Keratinocyte (primary cell): ENCODE measurements at regions not wholly inside any gene's neighbourhood (a gene's known extent, or its start where the extent isn't known, plus 50 kb on each side); places are given as distances from the start of the nearest gene placed in this dataset.

Source experiments
- DNase-seq: peaks from one replicate; pipeline ENCODE4 v3.0.0-alpha.2; 2011; ENCODE audit warnings: low read depth, missing footprints, low spot score
- FAIRE-seq: peaks from 2 replicates; lab custom pipeline; 2011; peaks lifted over from hg19 to GRCh38; lab: Jason Lieb, UNC
- H2AFZ ChIP-seq: 2 replicates; pipeline ENCODE4 v1.6.0; 2012; ENCODE audit warnings: low read length, control low read depth, inconsistent platforms; ENCODE audit not compliant: control insufficient read depth
- H3K27ac ChIP-seq: 2 replicates; pipeline ENCODE4 v1.5.1; 2011; ENCODE audit warnings: low read length; ENCODE audit not compliant: control insufficient read depth, insufficient read depth
- H3K27me3 ChIP-seq: 3 replicates; pipeline ENCODE4 v1.6.0; 2011; ENCODE audit warnings: low read length; ENCODE audit not compliant: control insufficient read depth, insufficient read depth; ENCODE audit errors: extremely low read depth
- H3K36me3 ChIP-seq, 2 experiments: 2 replicates in 1 of 2; 3 replicates in 1 of 2; pipeline ENCODE4 v1.5.1; 2011; ENCODE audit warnings: low read length in 2 of 2, mild to moderate bottlenecking in 1 of 2; ENCODE audit not compliant: control insufficient read depth in 2 of 2, insufficient read depth in 2 of 2; ENCODE audit errors: extremely low read depth in 1 of 2
- H3K4me1 ChIP-seq: 3 replicates; pipeline ENCODE4 v1.5.1; 2011; ENCODE audit warnings: low read length; ENCODE audit not compliant: control insufficient read depth, insufficient read depth; ENCODE audit errors: extremely low read depth
- H3K4me2 ChIP-seq: 3 replicates; pipeline ENCODE4 v1.6.0; 2011; ENCODE audit warnings: low read depth, low read length; ENCODE audit not compliant: control insufficient read depth, insufficient read depth; ENCODE audit errors: extremely low read depth
- H3K4me3 ChIP-seq, 3 experiments: fragments of 200-600 bp in 1 of 3; sonication (generic) in 1 of 3; 2 replicates in 2 of 3; 3 replicates in 1 of 3; pipeline ENCODE4 v1.5.1; 2011 to 2016; ENCODE audit warnings: low read length in 3 of 3, mild to moderate bottlenecking in 3 of 3, control low read depth in 2 of 3, inconsistent platforms in 1 of 3, low read depth in 1 of 3, mixed read lengths in 1 of 3, mixed run types in 1 of 3, moderate library complexity in 1 of 3; ENCODE audit not compliant: control insufficient read depth in 2 of 3, insufficient read depth in 2 of 3; ENCODE audit errors: extremely low read depth in 1 of 3
- H3K79me2 ChIP-seq: 2 replicates; pipeline ENCODE4 v1.6.0; 2012; ENCODE audit warnings: low read length; ENCODE audit not compliant: control insufficient read depth, insufficient read depth
- H3K9ac ChIP-seq: 3 replicates; pipeline ENCODE4 v1.6.0; 2011; ENCODE audit warnings: low read length; ENCODE audit not compliant: control insufficient read depth, insufficient read depth; ENCODE audit errors: extremely low read depth
- H3K9me1 ChIP-seq: 3 replicates; pipeline ENCODE4 v1.6.0; 2011; ENCODE audit warnings: low read length; ENCODE audit not compliant: control insufficient read depth, insufficient read depth; ENCODE audit errors: extremely low read depth
- H3K9me3 ChIP-seq: 2 replicates; pipeline ENCODE4 v1.5.1; 2012; ENCODE audit warnings: low read depth, low read length; ENCODE audit not compliant: control insufficient read depth
- H4K20me1 ChIP-seq: 3 replicates; pipeline ENCODE4 v1.6.0; 2011; ENCODE audit warnings: low read length; ENCODE audit not compliant: control insufficient read depth, insufficient read depth; ENCODE audit errors: extremely low read depth
- EZH2 ChIP-seq: IDR thresholded peaks from one replicate; pipeline ENCODE4 v1.6.1; 2012; ENCODE audit warnings: inconsistent platforms, mild to moderate bottlenecking, low read length, moderate library complexity
- dilution Hi-C: fragments of 300-500 bp; cut with MboI; formaldehyde crosslinking; loops from one replicate; pipeline ENCODE4 v1.7.0; 2020; ENCODE audit warnings: low sequenced_read_pairs; ENCODE audit not compliant: extremely low pct_ligation_motif_present
- TF ChIP-seq, protein P1 (sequence below), 3 experiments: IDR thresholded peaks in 1 of 3; conservative IDR thresholded peaks in 1 of 3; optimal IDR thresholded peaks in 1 of 3; 2 replicates in 2 of 3; 3 replicates in 1 of 3; pipeline versions ENCODE3 to v1.5.1; 2011; ENCODE audit warnings: low read length in 3 of 3, mild to moderate bottlenecking in 3 of 3, moderate library complexity in 2 of 3, control low read depth in 1 of 3, inconsistent platforms in 1 of 3; ENCODE audit not compliant: insufficient read depth in 2 of 3; ENCODE audit errors: extremely low read depth in 1 of 3

- no peak overlapping the region for H2AFZ ChIP-seq
These were observed 420.3 kb upstream of the POM121L12 start for GRCh38 chr7:52615021-52615695.

GRCh38 chr7:52609511-52609910 lies 425.9 kb upstream of the POM121L12 start:
- peaks cover 4% of the 10 kb centered on the region for H3K9me3 ChIP-seq
- FAIRE-seq (no peak), DNase-seq (no peak)
- H3K79me2 ChIP-seq, result no peaks in the 10 kb centered on the region
- H3K9me1 ChIP-seq, result no peaks in the 10 kb centered on the region
- no peak overlapping the region for H3K9ac ChIP-seq
- dilution Hi-C loops, result no loop called here
- H3K4me3 ChIP-seq, result no peak overlapping the region
- no peak overlapping the region for H3K27ac ChIP-seq
- no peaks in the 10 kb centered on the region for H3K4me1 ChIP-seq
- no peak overlapping the region for H3K4me2 ChIP-seq
- no peak overlapping the region for H2AFZ ChIP-seq
- H3K36me3 ChIP-seq, result no peaks in the 10 kb centered on the region
- no peaks in the 10 kb centered on the region for H3K27me3 ChIP-seq
- H4K20me1 ChIP-seq, result no peaks in the 10 kb centered on the region
- TF ChIP-seq, protein P1, sequence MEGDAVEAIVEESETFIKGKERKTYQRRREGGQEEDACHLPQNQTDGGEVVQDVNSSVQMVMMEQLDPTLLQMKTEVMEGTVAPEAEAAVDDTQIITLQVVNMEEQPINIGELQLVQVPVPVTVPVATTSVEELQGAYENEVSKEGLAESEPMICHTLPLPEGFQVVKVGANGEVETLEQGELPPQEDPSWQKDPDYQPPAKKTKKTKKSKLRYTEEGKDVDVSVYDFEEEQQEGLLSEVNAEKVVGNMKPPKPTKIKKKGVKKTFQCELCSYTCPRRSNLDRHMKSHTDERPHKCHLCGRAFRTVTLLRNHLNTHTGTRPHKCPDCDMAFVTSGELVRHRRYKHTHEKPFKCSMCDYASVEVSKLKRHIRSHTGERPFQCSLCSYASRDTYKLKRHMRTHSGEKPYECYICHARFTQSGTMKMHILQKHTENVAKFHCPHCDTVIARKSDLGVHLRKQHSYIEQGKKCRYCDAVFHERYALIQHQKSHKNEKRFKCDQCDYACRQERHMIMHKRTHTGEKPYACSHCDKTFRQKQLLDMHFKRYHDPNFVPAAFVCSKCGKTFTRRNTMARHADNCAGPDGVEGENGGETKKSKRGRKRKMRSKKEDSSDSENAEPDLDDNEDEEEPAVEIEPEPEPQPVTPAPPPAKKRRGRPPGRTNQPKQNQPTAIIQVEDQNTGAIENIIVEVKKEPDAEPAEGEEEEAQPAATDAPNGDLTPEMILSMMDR (optimal IDR thresholded peaks at IDR 0.05 in 1 of 3, IDR thresholded peaks at IDR 0.05 in 1 of 3, conservative IDR thresholded peaks at IDR 0.05 in 1 of 3; ENCODE audit: extremely low read depth in 1 of 3, insufficient read depth in 2 of 3, low read length in 3 of 3), result no peak
- TF ChIP-seq EZH2, result no peak

More at GRCh38 chr7:52615021-52615695, 420.3 kb upstream of the POM121L12 start:
- H3K9me3 ChIP-seq, result no peaks in the 10 kb centered on the region
- H3K9me1 ChIP-seq, result no peaks in the 10 kb centered on the region
- no peaks in the 10 kb centered on the region for H3K4me1 ChIP-seq
- no peaks in the 10 kb centered on the region for H3K27me3 ChIP-seq
- TF ChIP-seq, protein P1 (optimal IDR thresholded peaks at IDR 0.05 in 1 of 3, IDR thresholded peaks at IDR 0.05 in 1 of 3, conservative IDR thresholded peaks at IDR 0.05 in 1 of 3; ENCODE audit: extremely low read depth in 1 of 3, insufficient read depth in 2 of 3, low read length in 3 of 3), result no peak
- no peak for TF ChIP-seq EZH2
- H3K79me2 ChIP-seq, result no peaks in the 10 kb centered on the region
- no peak overlapping the region for H3K27ac ChIP-seq
- H3K4me3 ChIP-seq, result no peak overlapping the region
- FAIRE-seq, result no peak
- dilution Hi-C loops, result no loop called here
- no peak overlapping the region for H3K9ac ChIP-seq
- no peak for DNase-seq
- H3K4me2 ChIP-seq, result no peak overlapping the region
- no peaks in the 10 kb centered on the region for H4K20me1 ChIP-seq
- no peaks in the 10 kb centered on the region for H3K36me3 ChIP-seq
